H1 (cell line): ENCODE measurements at regions not wholly inside any gene's neighbourhood (a gene's known extent, or its start where the extent isn't known, plus 50 kb on each side); places are given as distances from the start of the nearest gene placed in this dataset.

Source experiments
- CTCF ChIA-PET: fragments of 300-600 bp; sonication (Branson Sonifier 250); formaldehyde crosslinking; loops from one replicate; lab custom pipeline; 2021; ENCODE audit not compliant: partially characterized antibody; lab: Charles Lee
- POLR2A ChIA-PET: fragments of 300-600 bp; sonication (Branson Sonifier 250); formaldehyde crosslinking; loops from one replicate; lab custom pipeline; 2021; ENCODE audit warnings: inconsistent platforms; ENCODE audit not compliant: partially characterized antibody; lab: Charles Lee
- DNase-seq, 2 experiments: peaks; one replicate each; pipeline versions ENCODE4 v3.0.0 to v3.0.0-alpha.2; 2010 to 2022; ENCODE audit warnings: low spot score in 2 of 2, low read depth in 1 of 2, mixed read lengths in 1 of 2
- FAIRE-seq: peaks from 2 replicates; lab custom pipeline; 2011; peaks lifted over from hg19 to GRCh38; lab: Jason Lieb, UNC
- H2AFZ ChIP-seq: 2 replicates; pipeline ENCODE4 v1.8.1; 2012; ENCODE audit warnings: low read length, inconsistent platforms
- H2AK5ac ChIP-seq: 2 replicates; pipeline ENCODE4 v1.6.1; 2013; ENCODE audit warnings: low read depth, low read length
- H2BK120ac ChIP-seq: replicated peaks from 2 replicates; pipeline ENCODE3; 2013; ENCODE audit warnings: low read depth, low read length, inconsistent platforms
- H2BK12ac ChIP-seq: 2 replicates; pipeline ENCODE4 v1.6.1; 2013; ENCODE audit warnings: low read depth, low read length
- H2BK15ac ChIP-seq: 2 replicates; pipeline ENCODE4 v1.6.1; 2013; ENCODE audit warnings: low read length
- H2BK20ac ChIP-seq: 2 replicates; pipeline ENCODE4 v1.6.1; 2013; ENCODE audit warnings: low read length
- H2BK5ac ChIP-seq: 2 replicates; pipeline ENCODE4 v1.6.1; 2013; ENCODE audit warnings: low read depth, low read length
- H3K14ac ChIP-seq: 2 replicates; pipeline ENCODE4 v1.6.1; 2013; ENCODE audit warnings: inconsistent platforms; ENCODE audit not compliant: insufficient read length
- H3K18ac ChIP-seq: 2 replicates; pipeline ENCODE4 v1.6.1; 2013; ENCODE audit warnings: low read length; ENCODE audit errors: extremely low read depth
- H3K23ac ChIP-seq: 2 replicates; pipeline ENCODE4 v1.6.1; 2013; ENCODE audit warnings: inconsistent platforms; ENCODE audit not compliant: insufficient read length
- H3K23me2 ChIP-seq: 2 replicates; pipeline ENCODE4 v1.6.1; 2013; ENCODE audit warnings: low read depth, low read length
- H3K27ac ChIP-seq: 2 replicates; pipeline ENCODE4 v1.6.1; 2011; ENCODE audit warnings: low read depth, low read length, inconsistent platforms
- H3K27me3 ChIP-seq, 4 experiments: replicated peaks in 1 of 4; 1 replicate in 1 of 4; 2 replicates in 3 of 4; pipeline versions ENCODE4 v1.6.1 to v1.8.1; 2011 to 2013; ENCODE audit warnings: low read length in 3 of 4, mild to moderate bottlenecking in 3 of 4, inconsistent platforms in 2 of 4, mixed read lengths in 2 of 4, moderate library complexity in 1 of 4; ENCODE audit not compliant: control insufficient read depth in 3 of 4, insufficient read depth in 3 of 4; ENCODE audit errors: extremely low read depth in 1 of 4
- H3K36me3 ChIP-seq, 4 experiments: 2 replicates each; pipeline versions ENCODE4 v1.6.1 to v1.8.1; 2011 to 2013; ENCODE audit warnings: mild to moderate bottlenecking in 4 of 4, low read length in 3 of 4, moderate library complexity in 2 of 4, control low read depth in 1 of 4, inconsistent platforms in 1 of 4; ENCODE audit not compliant: insufficient read depth in 4 of 4, control insufficient read depth in 2 of 4
- H3K4ac ChIP-seq: replicated peaks from 2 replicates; pipeline ENCODE3; 2013; ENCODE audit warnings: low read length, low read depth, mixed read lengths, inconsistent platforms; ENCODE audit not compliant: insufficient read length
- H3K4me1 ChIP-seq, 4 experiments: replicated peaks in 1 of 4; 1 replicate in 1 of 4; 2 replicates in 3 of 4; pipeline versions ENCODE4 v1.6.1 to v1.8.1; 2011 to 2013; ENCODE audit warnings: low read length in 3 of 4, inconsistent platforms in 2 of 4, mixed read lengths in 1 of 4; ENCODE audit not compliant: insufficient read depth in 4 of 4, control insufficient read depth in 3 of 4
- H3K4me2 ChIP-seq, 2 experiments: 2 replicates each; pipeline versions ENCODE4 v1.6.1 to v1.8.1; 2011 to 2013; ENCODE audit warnings: low read depth in 2 of 2, low read length in 2 of 2, control low read depth in 1 of 2, inconsistent platforms in 1 of 2, mild to moderate bottlenecking in 1 of 2; ENCODE audit not compliant: insufficient read depth in 1 of 2
- H3K4me3 ChIP-seq, 4 experiments: fragments of 200-600, 300-600 bp in 1 of 4; sonication (generic), shearing (Covaris generic), sonication (Bioruptor Twin) in 1 of 4; 2 replicates each; pipeline versions ENCODE4 v1.5.1 to v1.8.1; 2011 to 2016; ENCODE audit warnings: low read length in 4 of 4, low read depth in 3 of 4, control low read depth in 2 of 4, inconsistent platforms in 2 of 4, mild to moderate bottlenecking in 2 of 4, mixed read lengths in 1 of 4, moderate library complexity in 1 of 4; ENCODE audit not compliant: insufficient read depth in 2 of 4; ENCODE audit errors: extremely low read depth in 1 of 4
- H3K56ac ChIP-seq: replicated peaks from 2 replicates; pipeline ENCODE3; 2013; ENCODE audit warnings: low read depth, mild to moderate bottlenecking, mixed read lengths, low read length, inconsistent platforms; ENCODE audit not compliant: insufficient read length
- H3K79me1 ChIP-seq: 2 replicates; pipeline ENCODE4 v1.6.1; 2013; ENCODE audit warnings: low read depth, low read length, control low read depth
- H3K79me2 ChIP-seq, 2 experiments: 2 replicates each; pipeline versions ENCODE4 v1.6.1 to v1.8.1; 2012 to 2013; ENCODE audit warnings: low read length in 2 of 2, mild to moderate bottlenecking in 2 of 2, inconsistent platforms in 1 of 2; ENCODE audit not compliant: insufficient read depth in 2 of 2, control insufficient read depth in 1 of 2
- H3K9ac ChIP-seq, 4 experiments: replicated peaks in 1 of 4; 1 replicate in 1 of 4; 2 replicates in 3 of 4; pipeline versions ENCODE4 v1.6.1 to v1.8.1; 2011 to 2013; ENCODE audit warnings: low read depth in 3 of 4, low read length in 3 of 4, control low read depth in 2 of 4, mild to moderate bottlenecking in 2 of 4, moderate library complexity in 2 of 4, inconsistent platforms in 1 of 4; ENCODE audit errors: extremely low read depth in 1 of 4
- H3K9me3 ChIP-seq, 2 experiments: 2 replicates each; pipeline versions ENCODE4 v1.6.1 to v1.8.1; 2012 to 2013; ENCODE audit warnings: mild to moderate bottlenecking in 2 of 2, moderate library complexity in 2 of 2, control low read depth in 1 of 2, inconsistent platforms in 1 of 2, low read depth in 1 of 2, low read length in 1 of 2, mixed read lengths in 1 of 2; ENCODE audit not compliant: insufficient read depth in 2 of 2
- H4K20me1 ChIP-seq, 2 experiments: replicated peaks in 1 of 2; 2 replicates each; pipeline versions ENCODE3 to v1.8.1; 2011 to 2013; ENCODE audit warnings: inconsistent platforms in 2 of 2, low read length in 2 of 2, mild to moderate bottlenecking in 1 of 2; ENCODE audit not compliant: insufficient read depth in 2 of 2, control insufficient read depth in 1 of 2
- H4K5ac ChIP-seq: 2 replicates; pipeline ENCODE4 v1.6.1; 2013; ENCODE audit warnings: low read length, low read depth, mixed read lengths, inconsistent platforms; ENCODE audit not compliant: insufficient read length
- H4K8ac ChIP-seq: 2 replicates; pipeline ENCODE4 v1.8.0; 2013; ENCODE audit warnings: mild to moderate bottlenecking, moderate library complexity, low read length, inconsistent platforms; ENCODE audit not compliant: insufficient read depth; ENCODE audit errors: extremely low read depth
- H4K91ac ChIP-seq: replicated peaks from 2 replicates; pipeline ENCODE3; 2013; ENCODE audit warnings: low read length, mixed read lengths, inconsistent platforms; ENCODE audit not compliant: insufficient read length
- CHD2 ChIP-seq: IDR thresholded peaks from 2 replicates; pipeline ENCODE4 v1.6.1; 2012; ENCODE audit warnings: low read length, improper control_type of control experiment
- GTF2F1 ChIP-seq: IDR thresholded peaks from 2 replicates; pipeline ENCODE4 v1.6.1; 2012; ENCODE audit warnings: low read depth, low read length, improper control_type of control experiment, borderline replicate concordance
- JUND ChIP-seq: IDR thresholded peaks from 2 replicates; pipeline ENCODE4 v1.6.1; 2011; ENCODE audit warnings: mild to moderate bottlenecking, improper control_type of control experiment, low read length
- NANOG ChIP-seq: IDR thresholded peaks from 2 replicates; pipeline ENCODE4 v1.6.1; 2011; ENCODE audit warnings: low read length, low read depth, mild to moderate bottlenecking, inconsistent platforms; ENCODE audit not compliant: insufficient read depth, poor library complexity, severe bottlenecking
- NRF1 ChIP-seq: IDR thresholded peaks from 2 replicates; pipeline ENCODE4 v1.6.1; 2011; ENCODE audit warnings: mild to moderate bottlenecking, low read depth, low read length, improper control_type of control experiment
- RBBP5 ChIP-seq: IDR thresholded peaks from 2 replicates; pipeline ENCODE4 v1.7.1; 2012; ENCODE audit warnings: low read depth, mild to moderate bottlenecking, inconsistent platforms, low read length, moderate library complexity, borderline replicate concordance
- SAP30 ChIP-seq: fragments of 300-600 bp; sonication (generic); IDR thresholded peaks from 2 replicates; pipeline ENCODE4 v1.7.1; 2012; ENCODE audit warnings: low read length, moderate library complexity, mild to moderate bottlenecking, inconsistent platforms; ENCODE audit not compliant: insufficient read depth, insufficient replicate concordance
- SIRT6 ChIP-seq: IDR thresholded peaks from one replicate; pipeline ENCODE4 v1.7.1; 2012; ENCODE audit warnings: low read length, inconsistent platforms
- SP4 ChIP-seq: IDR thresholded peaks from 2 replicates; pipeline ENCODE4 v1.6.1; 2012; ENCODE audit warnings: low read length, inconsistent platforms
- SRF ChIP-seq: IDR thresholded peaks from 2 replicates; pipeline ENCODE4 v1.6.1; 2011; ENCODE audit warnings: mild to moderate bottlenecking, low read depth, low read length, moderate library complexity
- WGBS, 2 experiments: shearing (Covaris generic) in 1 of 2; methylation state at CpG; one replicate each; pipeline versions ENCODE4 v1.1.6 to v1.1.7; 2013 to 2015; ENCODE audit warnings: low lambda C conversion rate in 2 of 2, mixed read lengths in 2 of 2, inconsistent platforms in 1 of 2, low coverage in 1 of 2, missing lambda C conversion rate in 1 of 2; ENCODE audit not compliant: insufficient replicate concordance in 2 of 2, insufficient coverage in 1 of 2, insufficient read length in 1 of 2; ENCODE audit errors: extremely low coverage in 1 of 2, missing lambda C conversion rate in 1 of 2; 5-methylcytosine and 5-hydroxymethylcytosine counted together

- no peaks in the 10 kb centered on the region for H3K79me2 ChIP-seq
- H2AK5ac ChIP-seq, result no peak overlapping the region
- no peak overlapping the region for H4K8ac ChIP-seq
- POLR2A ChIA-PET, result no interaction called here
- H3K56ac ChIP-seq, result no peak overlapping the region
- H3K23ac ChIP-seq, result no peak overlapping the region
- H4K91ac ChIP-seq, result no peak overlapping the region
- H2BK120ac ChIP-seq, result no peak overlapping the region
- FAIRE-seq, result no peak
- no peaks in the 10 kb centered on the region for H3K4me1 ChIP-seq
- H3K4me3 ChIP-seq, result no peak overlapping the region
- TF ChIP-seq NRF1 (no peak), SAP30 (no peak), RBBP5 (no peak), SRF (no peak), SIRT6 (no peak), JUND (no peak), NANOG (no peak), GTF2F1 (no peak), SP4 (no peak), CHD2 (no peak)
- TF ChIP-seq, all 59 proteins: peak for 0
- Histone ChIP-seq H3K27me3 (no peaks in the 10 kb centered on the region), H3K14ac (no peak overlapping the region), H2BK15ac (no peak overlapping the region), H3K36me3 (no peaks in the 10 kb centered on the region), H2BK5ac (no peak overlapping the region), H4K20me1 (no peaks in the 10 kb centered on the region), H2AFZ (no peak overlapping the region), H3K27ac (no peak overlapping the region), H3K18ac (no peak overlapping the region), H3K9ac (no peak overlapping the region), H4K5ac (no peak overlapping the region), H3K23me2 (no peaks in the 10 kb centered on the region), H2BK20ac (no peak overlapping the region), H3K9me3 (no peaks in the 10 kb centered on the region), H3K4me2 (no peak overlapping the region), H3K4ac (no peak overlapping the region), H2BK12ac (no peak overlapping the region), H3K79me1 (no peaks in the 10 kb centered on the region)
- WGBS, 2 experiments, result 87% methylated on average over 1 of the region's 1 CpG; no CpG with 5 or more reads in 1 of the 2 experiments
- DNase-seq, result no peak
- CTCF ChIA-PET, result interaction anchor here (1.2 to 1.5 kb wide), 2 partner anchors 10 to 41 kb away, joined by 3 to 5 read pairs; no protein-coding TSS in a partner anchor
Measured at GRCh38 chr10:10538326-10538725, 479.3 kb upstream of the CELF2 start.
